ENCODE measurements at regions not wholly inside any gene's neighbourhood (a gene's known extent, or its start where the extent isn't known, plus 50 kb on each side); places are given as distances from the start of the nearest gene placed in this dataset.

- H3K4me3 ChIP-seq (ENCODE audit: low read depth, low read length) = no peak overlapping the region
- no peak for TF ChIP-seq CTCF (IDR thresholded peaks at IDR 0.05; ENCODE audit: insufficient read depth, low read length, poor library complexity, severe bottlenecking)
- DNase-seq (ENCODE audit: low read depth) = no peak
- no peaks in the 10 kb centered on the region for H3K36me3 ChIP-seq (ENCODE audit: control insufficient read depth, insufficient read depth, low read length)
- H3K27me3 ChIP-seq (ENCODE audit: control insufficient read depth, insufficient read depth, low read length) = no peaks in the 10 kb centered on the region
Observed at GRCh38 chr12:97778111-97778510, 315.5 kb downstream of the RMST start.

GRCh38 chr12:97781342-97781741 lies 318.7 kb downstream of the RMST start:
- Histone ChIP-seq H3K27me3 (ENCODE audit: control insufficient read depth, insufficient read depth, low read length) (no peaks in the 10 kb centered on the region), H3K4me3 (ENCODE audit: low read depth, low read length) (no peak overlapping the region), H3K36me3 (ENCODE audit: control insufficient read depth, insufficient read depth, low read length) (no peaks in the 10 kb centered on the region)
- TF ChIP-seq CTCF (IDR thresholded peaks at IDR 0.05; ENCODE audit: insufficient read depth, low read length, poor library complexity, severe bottlenecking) = no peak
- DNase-seq (ENCODE audit: low read depth) = no peak

- no peak for TF ChIP-seq CTCF (IDR thresholded peaks at IDR 0.05; ENCODE audit: insufficient read depth, low read length, poor library complexity, severe bottlenecking)
- no peaks in the 10 kb centered on the region for H3K36me3 ChIP-seq (ENCODE audit: control insufficient read depth, insufficient read depth, low read length)
Observed at GRCh38 chr12:97784904-97785303, 322.3 kb downstream of the RMST start.

GRCh38 chr12:97790281-97790680 lies 327.7 kb downstream of the RMST start:
- no peak overlapping the region for H3K4me3 ChIP-seq (ENCODE audit: low read depth, low read length)

More at GRCh38 chr12:97784904-97785303, 322.3 kb downstream of the RMST start:
- DNase-seq (ENCODE audit: low read depth) = no peak
- Histone ChIP-seq H3K27me3 (ENCODE audit: control insufficient read depth, insufficient read depth, low read length) (no peaks in the 10 kb centered on the region), H3K4me3 (ENCODE audit: low read depth, low read length) (no peak overlapping the region)

GRCh38 chr12:97797473-97797872 lies 334.9 kb downstream of the RMST start:
- DNase-seq (ENCODE audit: low read depth) = no peak
- no peaks in the 10 kb centered on the region for H3K36me3 ChIP-seq (ENCODE audit: control insufficient read depth, insufficient read depth, low read length)
- no peaks in the 10 kb centered on the region for H3K27me3 ChIP-seq (ENCODE audit: control insufficient read depth, insufficient read depth, low read length)
- no peak overlapping the region for H3K4me3 ChIP-seq (ENCODE audit: low read depth, low read length)
- TF ChIP-seq CTCF (IDR thresholded peaks at IDR 0.05; ENCODE audit: insufficient read depth, low read length, poor library complexity, severe bottlenecking) = no peak

More at GRCh38 chr12:97790281-97790680, 327.7 kb downstream of the RMST start:
- H3K27me3 ChIP-seq (ENCODE audit: control insufficient read depth, insufficient read depth, low read length) = no peaks in the 10 kb centered on the region
- H3K36me3 ChIP-seq (ENCODE audit: control insufficient read depth, insufficient read depth, low read length) = no peaks in the 10 kb centered on the region
- no peak for DNase-seq (ENCODE audit: low read depth)
- TF ChIP-seq CTCF (IDR thresholded peaks at IDR 0.05; ENCODE audit: insufficient read depth, low read length, poor library complexity, severe bottlenecking) = no peak

- Histone ChIP-seq H3K27me3 (ENCODE audit: control insufficient read depth, insufficient read depth, low read length) (no peaks in the 10 kb centered on the region), H3K36me3 (ENCODE audit: control insufficient read depth, insufficient read depth, low read length) (no peaks in the 10 kb centered on the region), H3K4me3 (ENCODE audit: low read depth, low read length) (no peak overlapping the region)
- no peak for DNase-seq (ENCODE audit: low read depth)
- TF ChIP-seq CTCF (IDR thresholded peaks at IDR 0.05; ENCODE audit: insufficient read depth, low read length, poor library complexity, severe bottlenecking) = no peak
Observed at GRCh38 chr12:97800561-97800960, 338.0 kb downstream of the RMST start.

All from kidney epithelial cell (primary cell).